ENCODE measurements at regions not wholly inside any gene's neighbourhood (a gene's known extent, or its start where the extent isn't known, plus 50 kb on each side); places are given as distances from the start of the nearest gene placed in this dataset.
"Not testable (repeated sequence)": the region's sequence is repeated elsewhere in the genome, so short reads cannot be mapped to it uniquely, and the experiment has no call there.

- no peak overlapping the region for H3K27ac ChIP-seq
- H3K27me3 ChIP-seq = no peaks in the 10 kb centered on the region
- no peaks in the 10 kb centered on the region for H3K36me3 ChIP-seq
- H3K4me3 ChIP-seq = no peak overlapping the region
- no peaks in the 10 kb centered on the region for H3K4me1 ChIP-seq (ENCODE audit: low read depth)
- no peaks in the 10 kb centered on the region for H3K9me3 ChIP-seq (ENCODE audit: low read depth)
- DNase-seq (ENCODE audit: low read depth in 1 of 2, low spot score in 1 of 2) = no peak
- no peak for TF ChIP-seq CTCF (IDR thresholded peaks at IDR 0.05; ENCODE audit: low read depth, low read length)
These were observed 125.9 kb upstream of the RAI2 start for GRCh38 chrX:17986977-17987376.

GRCh38 chrX:17986440-17986839, 125.3 kb upstream of the RAI2 start:
- no peaks in the 10 kb centered on the region for H3K27me3 ChIP-seq
- H3K36me3 ChIP-seq = no peaks in the 10 kb centered on the region
- H3K9me3 ChIP-seq (ENCODE audit: low read depth) = no peaks in the 10 kb centered on the region
- no peaks in the 10 kb centered on the region for H3K4me1 ChIP-seq (ENCODE audit: low read depth)
- H3K27ac ChIP-seq = no peak overlapping the region
- TF ChIP-seq CTCF (IDR thresholded peaks at IDR 0.05; ENCODE audit: low read depth, low read length) = no peak
- no peak for DNase-seq (ENCODE audit: low read depth in 1 of 2, low spot score in 1 of 2)
- H3K4me3 ChIP-seq = no peak overlapping the region

GRCh38 chrX:17984415-17984814, 123.3 kb upstream of the RAI2 start:
- no peak for DNase-seq (ENCODE audit: low read depth in 1 of 2, low spot score in 1 of 2)
- H3K4me1 ChIP-seq (ENCODE audit: low read depth) = no peaks in the 10 kb centered on the region
- no peak overlapping the region for H3K4me3 ChIP-seq
- no peak for TF ChIP-seq CTCF (IDR thresholded peaks at IDR 0.05; ENCODE audit: low read depth, low read length)
- H3K36me3 ChIP-seq = no peaks in the 10 kb centered on the region
- no peaks in the 10 kb centered on the region for H3K27me3 ChIP-seq
- no peaks in the 10 kb centered on the region for H3K9me3 ChIP-seq (ENCODE audit: low read depth)
- H3K27ac ChIP-seq = no peak overlapping the region

GRCh38 chrX:17983389-17983788, 122.3 kb upstream of the RAI2 start:
- Histone ChIP-seq H3K27me3 (no peaks in the 10 kb centered on the region), H3K4me1 (ENCODE audit: low read depth) (no peaks in the 10 kb centered on the region), H3K9me3 (ENCODE audit: low read depth) (no peaks in the 10 kb centered on the region), H3K27ac (no peak overlapping the region), H3K36me3 (no peaks in the 10 kb centered on the region), H3K4me3 (no peak overlapping the region)
- no peak for DNase-seq (ENCODE audit: low read depth in 1 of 2, low spot score in 1 of 2)
- no peak for TF ChIP-seq CTCF (IDR thresholded peaks at IDR 0.05; ENCODE audit: low read depth, low read length)

- Histone ChIP-seq H3K27ac (no peak overlapping the region), H3K9me3 (ENCODE audit: low read depth) (no peaks in the 10 kb centered on the region), H3K36me3 (no peaks in the 10 kb centered on the region), H3K4me3 (no peak overlapping the region), H3K27me3 (no peaks in the 10 kb centered on the region), H3K4me1 (ENCODE audit: low read depth) (no peaks in the 10 kb centered on the region)
- no peak for TF ChIP-seq CTCF (IDR thresholded peaks at IDR 0.05; ENCODE audit: low read depth, low read length)
- DNase-seq (ENCODE audit: low read depth in 1 of 2, low spot score in 1 of 2) = no peak
These were observed 116.6 kb upstream of the RAI2 start for GRCh38 chrX:17977696-17978095.

GRCh38 chrX:17976955-17977354, 115.9 kb upstream of the RAI2 start:
- Histone ChIP-seq H3K9me3 (ENCODE audit: low read depth) (no peaks in the 10 kb centered on the region), H3K36me3 (no peaks in the 10 kb centered on the region), H3K4me3 (no peak overlapping the region), H3K27ac (no peak overlapping the region), H3K4me1 (ENCODE audit: low read depth) (no peaks in the 10 kb centered on the region), H3K27me3 (no peaks in the 10 kb centered on the region)
- no peak for DNase-seq (ENCODE audit: low read depth in 1 of 2, low spot score in 1 of 2)
- no peak for TF ChIP-seq CTCF (IDR thresholded peaks at IDR 0.05; ENCODE audit: low read depth, low read length)

- not testable (repeated sequence) for H3K4me3 ChIP-seq; H3K27me3 ChIP-seq; H3K4me1 ChIP-seq (ENCODE audit: low read depth); H3K36me3 ChIP-seq; H3K9me3 ChIP-seq (ENCODE audit: low read depth); DNase-seq (ENCODE audit: low read depth in 1 of 2, low spot score in 1 of 2); H3K27ac ChIP-seq
These were observed 114.3 kb upstream of the RAI2 start for GRCh38 chrX:17975349-17975748.

All from cardiac muscle cell (in vitro differentiated cells and primary cell).